H1 (cell line): ENCODE measurements at regions not wholly inside any gene's neighbourhood (a gene's known extent, or its start where the extent isn't known, plus 50 kb on each side); places are given as distances from the start of the nearest gene placed in this dataset.

Experiments used
- CTCF ChIA-PET: fragments of 300-600 bp; sonication (Branson Sonifier 250); formaldehyde crosslinking; loops from one replicate; lab custom pipeline; 2021; ENCODE audit not compliant: partially characterized antibody; lab: Charles Lee
- POLR2A ChIA-PET: fragments of 300-600 bp; sonication (Branson Sonifier 250); formaldehyde crosslinking; loops from one replicate; lab custom pipeline; 2021; ENCODE audit warnings: inconsistent platforms; ENCODE audit not compliant: partially characterized antibody; lab: Charles Lee
- DNase-seq, 2 experiments: peaks; one replicate each; pipeline versions ENCODE4 v3.0.0 to v3.0.0-alpha.2; 2010 to 2022; ENCODE audit warnings: low spot score in 2 of 2, low read depth in 1 of 2, mixed read lengths in 1 of 2
- FAIRE-seq: peaks from 2 replicates; lab custom pipeline; 2011; peaks lifted over from hg19 to GRCh38; lab: Jason Lieb, UNC
- H2AFZ ChIP-seq: 2 replicates; pipeline ENCODE4 v1.8.1; 2012; ENCODE audit warnings: low read length, inconsistent platforms
- H2AK5ac ChIP-seq: 2 replicates; pipeline ENCODE4 v1.6.1; 2013; ENCODE audit warnings: low read depth, low read length
- H2BK120ac ChIP-seq: replicated peaks from 2 replicates; pipeline ENCODE3; 2013; ENCODE audit warnings: low read depth, low read length, inconsistent platforms
- H2BK12ac ChIP-seq: 2 replicates; pipeline ENCODE4 v1.6.1; 2013; ENCODE audit warnings: low read depth, low read length
- H2BK15ac ChIP-seq: 2 replicates; pipeline ENCODE4 v1.6.1; 2013; ENCODE audit warnings: low read length
- H2BK20ac ChIP-seq: 2 replicates; pipeline ENCODE4 v1.6.1; 2013; ENCODE audit warnings: low read length
- H2BK5ac ChIP-seq: 2 replicates; pipeline ENCODE4 v1.6.1; 2013; ENCODE audit warnings: low read depth, low read length
- H3K14ac ChIP-seq: 2 replicates; pipeline ENCODE4 v1.6.1; 2013; ENCODE audit warnings: inconsistent platforms; ENCODE audit not compliant: insufficient read length
- H3K18ac ChIP-seq: 2 replicates; pipeline ENCODE4 v1.6.1; 2013; ENCODE audit warnings: low read length; ENCODE audit errors: extremely low read depth
- H3K23ac ChIP-seq: 2 replicates; pipeline ENCODE4 v1.6.1; 2013; ENCODE audit warnings: inconsistent platforms; ENCODE audit not compliant: insufficient read length
- H3K23me2 ChIP-seq: 2 replicates; pipeline ENCODE4 v1.6.1; 2013; ENCODE audit warnings: low read depth, low read length
- H3K27ac ChIP-seq: 2 replicates; pipeline ENCODE4 v1.6.1; 2011; ENCODE audit warnings: low read depth, low read length, inconsistent platforms
- H3K27me3 ChIP-seq, 4 experiments: replicated peaks in 1 of 4; 1 replicate in 1 of 4; 2 replicates in 3 of 4; pipeline versions ENCODE4 v1.6.1 to v1.8.1; 2011 to 2013; ENCODE audit warnings: low read length in 3 of 4, mild to moderate bottlenecking in 3 of 4, inconsistent platforms in 2 of 4, mixed read lengths in 2 of 4, moderate library complexity in 1 of 4; ENCODE audit not compliant: control insufficient read depth in 3 of 4, insufficient read depth in 3 of 4; ENCODE audit errors: extremely low read depth in 1 of 4
- H3K36me3 ChIP-seq, 4 experiments: 2 replicates each; pipeline versions ENCODE4 v1.6.1 to v1.8.1; 2011 to 2013; ENCODE audit warnings: mild to moderate bottlenecking in 4 of 4, low read length in 3 of 4, moderate library complexity in 2 of 4, control low read depth in 1 of 4, inconsistent platforms in 1 of 4; ENCODE audit not compliant: insufficient read depth in 4 of 4, control insufficient read depth in 2 of 4
- H3K4ac ChIP-seq: replicated peaks from 2 replicates; pipeline ENCODE3; 2013; ENCODE audit warnings: low read length, low read depth, mixed read lengths, inconsistent platforms; ENCODE audit not compliant: insufficient read length
- H3K4me1 ChIP-seq, 4 experiments: replicated peaks in 1 of 4; 1 replicate in 1 of 4; 2 replicates in 3 of 4; pipeline versions ENCODE4 v1.6.1 to v1.8.1; 2011 to 2013; ENCODE audit warnings: low read length in 3 of 4, inconsistent platforms in 2 of 4, mixed read lengths in 1 of 4; ENCODE audit not compliant: insufficient read depth in 4 of 4, control insufficient read depth in 3 of 4
- H3K4me2 ChIP-seq, 2 experiments: 2 replicates each; pipeline versions ENCODE4 v1.6.1 to v1.8.1; 2011 to 2013; ENCODE audit warnings: low read depth in 2 of 2, low read length in 2 of 2, control low read depth in 1 of 2, inconsistent platforms in 1 of 2, mild to moderate bottlenecking in 1 of 2; ENCODE audit not compliant: insufficient read depth in 1 of 2
- H3K4me3 ChIP-seq, 4 experiments: fragments of 200-600, 300-600 bp in 1 of 4; sonication (generic), shearing (Covaris generic), sonication (Bioruptor Twin) in 1 of 4; 2 replicates each; pipeline versions ENCODE4 v1.5.1 to v1.8.1; 2011 to 2016; ENCODE audit warnings: low read length in 4 of 4, low read depth in 3 of 4, control low read depth in 2 of 4, inconsistent platforms in 2 of 4, mild to moderate bottlenecking in 2 of 4, mixed read lengths in 1 of 4, moderate library complexity in 1 of 4; ENCODE audit not compliant: insufficient read depth in 2 of 4; ENCODE audit errors: extremely low read depth in 1 of 4
- H3K56ac ChIP-seq: replicated peaks from 2 replicates; pipeline ENCODE3; 2013; ENCODE audit warnings: low read depth, mild to moderate bottlenecking, mixed read lengths, low read length, inconsistent platforms; ENCODE audit not compliant: insufficient read length
- H3K79me1 ChIP-seq: 2 replicates; pipeline ENCODE4 v1.6.1; 2013; ENCODE audit warnings: low read depth, low read length, control low read depth
- H3K79me2 ChIP-seq, 2 experiments: 2 replicates each; pipeline versions ENCODE4 v1.6.1 to v1.8.1; 2012 to 2013; ENCODE audit warnings: low read length in 2 of 2, mild to moderate bottlenecking in 2 of 2, inconsistent platforms in 1 of 2; ENCODE audit not compliant: insufficient read depth in 2 of 2, control insufficient read depth in 1 of 2
- H3K9ac ChIP-seq, 4 experiments: replicated peaks in 1 of 4; 1 replicate in 1 of 4; 2 replicates in 3 of 4; pipeline versions ENCODE4 v1.6.1 to v1.8.1; 2011 to 2013; ENCODE audit warnings: low read depth in 3 of 4, low read length in 3 of 4, control low read depth in 2 of 4, mild to moderate bottlenecking in 2 of 4, moderate library complexity in 2 of 4, inconsistent platforms in 1 of 4; ENCODE audit errors: extremely low read depth in 1 of 4
- H3K9me3 ChIP-seq, 2 experiments: 2 replicates each; pipeline versions ENCODE4 v1.6.1 to v1.8.1; 2012 to 2013; ENCODE audit warnings: mild to moderate bottlenecking in 2 of 2, moderate library complexity in 2 of 2, control low read depth in 1 of 2, inconsistent platforms in 1 of 2, low read depth in 1 of 2, low read length in 1 of 2, mixed read lengths in 1 of 2; ENCODE audit not compliant: insufficient read depth in 2 of 2
- H4K20me1 ChIP-seq, 2 experiments: replicated peaks in 1 of 2; 2 replicates each; pipeline versions ENCODE3 to v1.8.1; 2011 to 2013; ENCODE audit warnings: inconsistent platforms in 2 of 2, low read length in 2 of 2, mild to moderate bottlenecking in 1 of 2; ENCODE audit not compliant: insufficient read depth in 2 of 2, control insufficient read depth in 1 of 2
- H4K5ac ChIP-seq: 2 replicates; pipeline ENCODE4 v1.6.1; 2013; ENCODE audit warnings: low read length, low read depth, mixed read lengths, inconsistent platforms; ENCODE audit not compliant: insufficient read length
- H4K8ac ChIP-seq: 2 replicates; pipeline ENCODE4 v1.8.0; 2013; ENCODE audit warnings: mild to moderate bottlenecking, moderate library complexity, low read length, inconsistent platforms; ENCODE audit not compliant: insufficient read depth; ENCODE audit errors: extremely low read depth
- H4K91ac ChIP-seq: replicated peaks from 2 replicates; pipeline ENCODE3; 2013; ENCODE audit warnings: low read length, mixed read lengths, inconsistent platforms; ENCODE audit not compliant: insufficient read length
- BCL11A ChIP-seq, 2 experiments: IDR thresholded peaks; one replicate each; pipeline ENCODE4 v1.6.1; 2011; ENCODE audit warnings: low read depth in 2 of 2, low read length in 2 of 2, mild to moderate bottlenecking in 2 of 2
- CTBP2 ChIP-seq: IDR thresholded peaks from 2 replicates; pipeline ENCODE4 v1.7.0; 2011; ENCODE audit warnings: borderline replicate concordance, mild to moderate bottlenecking, moderate library complexity, mixed read lengths, low read length; ENCODE audit not compliant: insufficient read depth, insufficient read length
- JUN ChIP-seq: IDR thresholded peaks from 2 replicates; pipeline ENCODE4 v1.6.1; 2011; ENCODE audit warnings: low read depth, mild to moderate bottlenecking, improper control_type of control experiment, low read length
- KDM1A ChIP-seq: fragments of 200-600, 300-600 bp; sonication (generic); IDR thresholded peaks from 2 replicates; pipeline ENCODE4 v1.7.1; 2016; ENCODE audit warnings: mild to moderate bottlenecking, low read length, borderline replicate concordance
- POLR2A ChIP-seq, 2 experiments: IDR thresholded peaks; 1 replicate in 1 of 2; 2 replicates in 1 of 2; pipeline ENCODE4 v1.6.1; 2011; ENCODE audit warnings: low read depth in 2 of 2, low read length in 2 of 2, mild to moderate bottlenecking in 2 of 2; ENCODE audit errors: control extremely low read depth in 1 of 2
- WGBS, 2 experiments: shearing (Covaris generic) in 1 of 2; methylation state at CpG; one replicate each; pipeline versions ENCODE4 v1.1.6 to v1.1.7; 2013 to 2015; ENCODE audit warnings: low lambda C conversion rate in 2 of 2, mixed read lengths in 2 of 2, inconsistent platforms in 1 of 2, low coverage in 1 of 2, missing lambda C conversion rate in 1 of 2; ENCODE audit not compliant: insufficient replicate concordance in 2 of 2, insufficient coverage in 1 of 2, insufficient read length in 1 of 2; ENCODE audit errors: extremely low coverage in 1 of 2, missing lambda C conversion rate in 1 of 2; 5-methylcytosine and 5-hydroxymethylcytosine counted together

DNA sequence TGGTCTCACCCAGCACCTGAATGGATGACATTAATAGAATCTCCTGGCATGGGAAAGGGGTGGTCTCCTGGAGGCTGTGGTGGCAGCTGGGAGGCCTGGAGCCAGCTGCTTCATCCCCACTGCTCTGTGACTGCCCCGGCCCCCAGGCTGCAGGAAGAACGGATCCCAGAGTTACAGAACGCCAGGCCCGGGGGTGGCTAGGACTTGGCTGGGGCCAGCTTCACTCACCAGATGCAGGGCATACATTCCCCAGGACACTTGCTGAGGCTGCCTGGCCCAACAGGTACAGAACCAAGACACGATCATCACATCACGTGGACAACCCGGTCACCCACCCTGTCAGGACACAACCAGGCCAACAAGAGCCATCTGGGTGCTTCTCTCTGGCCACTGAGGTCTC is 178.6 kb upstream of the SALL3 start:
- POLR2A ChIA-PET = interaction anchor here (1.3 kb wide), 1 partner anchor 10 kb away, joined by 3 read pairs; no protein-coding TSS in a partner anchor

More for the DNA sequence above, 178.6 kb upstream of the SALL3 start:
- no peaks in the 10 kb centered on the region for H3K79me1 ChIP-seq
- H3K9ac ChIP-seq = no peak overlapping the region
- H3K27ac ChIP-seq = no peak overlapping the region
- DNase-seq (no peak), FAIRE-seq (no peak)
- H3K79me2 ChIP-seq = no peaks in the 10 kb centered on the region
- H3K4me2 ChIP-seq = no peak overlapping the region
- H2BK15ac ChIP-seq = no peak overlapping the region
- no peak overlapping the region for H2BK120ac ChIP-seq
- peaks cover 0 to 2% of the 10 kb centered on the region in 2 experiments for H4K20me1 ChIP-seq
- no peak overlapping the region for H3K14ac ChIP-seq
- no peaks in the 10 kb centered on the region for H3K36me3 ChIP-seq
- H3K4me3 ChIP-seq = no peak overlapping the region
- no peak overlapping the region for H3K56ac ChIP-seq
- H3K4me1 ChIP-seq = no peaks in the 10 kb centered on the region
- peaks cover 0 to 2% of the 10 kb centered on the region in 2 experiments; a peak in 1 of 4 replicates for H3K9me3 ChIP-seq
- no peak overlapping the region for H3K4ac ChIP-seq
- H4K91ac ChIP-seq = no peak overlapping the region
- no peak overlapping the region for H2BK12ac ChIP-seq
- no peak overlapping the region for H4K8ac ChIP-seq
- no peak overlapping the region for H2BK5ac ChIP-seq
- no peak overlapping the region for H2BK20ac ChIP-seq
- CTCF ChIA-PET = interaction anchor here (0.6 kb wide), 1 partner anchor 32 kb away, joined by 3 read pairs; no protein-coding TSS in a partner anchor
- TF ChIP-seq BCL11A (IDR thresholded peaks at IDR 0.05; ENCODE audit: low read depth in 2 of 2, low read length in 2 of 2) (no peak), KDM1A (no peak), CTBP2 (no peak), JUN (no peak), POLR2A (IDR thresholded peaks at IDR 0.05; ENCODE audit: control extremely low read depth in 1 of 2, low read depth in 2 of 2, low read length in 2 of 2) (no peak)
- no peaks in the 10 kb centered on the region for H3K23me2 ChIP-seq
- H3K27me3 ChIP-seq = no peaks in the 10 kb centered on the region
- H3K23ac ChIP-seq = no peak overlapping the region
- H4K5ac ChIP-seq = no peak overlapping the region
- WGBS, 2 experiments = 91% methylated on average over 7 of the region's 7 CpGs; no CpG with 5 or more reads in 1 of the 2 experiments
- no peak overlapping the region; the same call in 1 of the 2 replicates for H2AK5ac ChIP-seq
- no peak overlapping the region for H3K18ac ChIP-seq
- no peak overlapping the region for H2AFZ ChIP-seq
